CD4-positive, alpha-beta T cell treated with Interferon alpha-2 for 1 hour (primary cell): ENCODE measurements at regions not wholly inside any gene's neighbourhood (a gene's known extent, or its start where the extent isn't known, plus 50 kb on each side); places are given as distances from the start of the nearest gene placed in this dataset.

Source experiments
- DNase-seq, 2 donors: peaks; one replicate each; pipeline ENCODE4 v3.0.0-alpha.2; 2020 to 2022

DNA sequence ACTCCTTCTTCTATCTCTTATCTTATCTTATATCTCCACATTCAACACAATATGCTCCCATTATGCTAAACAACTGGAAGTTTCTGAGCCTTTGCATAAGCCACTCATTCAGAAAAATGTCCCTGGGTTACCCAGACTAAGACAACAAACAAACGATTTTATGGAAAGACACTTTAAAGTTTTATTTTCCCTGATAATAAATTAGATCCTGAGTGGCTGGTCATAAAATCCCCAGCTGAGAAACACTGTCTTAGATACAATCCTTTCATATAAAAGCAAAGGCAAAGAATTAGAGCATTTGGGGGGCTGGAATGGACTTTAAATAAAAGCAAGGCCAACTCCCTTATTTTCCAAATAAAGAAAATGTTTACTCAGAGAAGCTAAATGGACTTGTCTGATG lies 322.3 kb downstream of the GBE1 start:
- no peak for DNase-seq

DNA sequence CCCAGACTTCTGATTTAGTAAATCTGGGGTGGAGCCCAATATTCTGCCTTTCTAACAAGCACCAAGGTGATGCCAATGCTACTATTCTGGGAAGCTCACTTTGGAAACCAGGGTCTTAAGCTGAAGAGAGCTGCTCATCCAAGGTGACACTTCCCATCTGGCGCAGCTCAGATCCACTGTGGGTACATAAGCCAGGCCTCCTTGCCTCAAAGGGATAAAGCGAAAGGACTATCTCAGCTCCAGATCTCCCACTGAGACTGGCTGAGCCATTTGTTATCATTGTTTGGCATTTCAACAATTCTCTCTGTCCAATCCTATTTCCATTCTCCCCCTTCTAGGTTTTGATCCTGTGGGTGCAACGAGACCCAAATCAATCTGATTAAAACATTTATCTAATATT lies 323.8 kb downstream of the GBE1 start:
- DNase-seq, result no peak

DNA sequence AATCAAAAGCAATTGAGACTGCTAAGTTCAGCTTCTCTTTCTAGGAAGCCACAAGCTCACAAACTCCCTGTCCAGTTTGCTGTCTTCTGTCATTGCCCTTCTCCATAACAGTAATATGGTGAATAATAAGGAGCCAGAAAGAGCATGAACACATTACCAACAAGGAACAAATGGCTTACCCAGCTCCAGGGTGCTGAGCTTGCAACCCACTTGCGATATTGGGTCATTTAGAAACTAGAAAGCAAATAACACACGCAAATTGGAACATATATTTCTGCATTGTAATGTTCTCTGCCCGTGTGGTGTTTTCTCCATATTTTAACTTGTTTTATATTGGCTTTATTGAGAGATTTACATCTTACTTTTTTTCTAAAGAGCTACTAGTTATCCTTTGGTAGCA lies 325.3 kb downstream of the GBE1 start:
- no peak for DNase-seq

DNA sequence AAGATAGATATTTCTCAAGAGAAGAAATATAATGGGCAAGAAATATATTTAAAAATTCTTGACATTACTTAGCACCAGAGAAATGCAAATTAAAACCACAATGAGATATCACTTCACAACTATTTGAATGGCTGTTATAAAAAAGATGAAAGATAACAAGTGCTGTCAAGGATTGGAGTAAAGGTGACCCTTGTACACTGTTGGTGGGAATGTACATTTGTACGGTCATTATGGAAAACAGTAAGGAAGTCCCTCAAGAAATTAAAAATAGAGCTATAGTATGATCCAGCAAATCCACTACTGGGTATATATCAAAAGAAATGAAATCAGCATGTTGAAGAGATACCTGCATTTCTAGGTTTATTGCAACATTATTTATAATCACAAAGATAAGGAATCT lies 326.4 kb downstream of the GBE1 start:
- no peak for DNase-seq

DNA sequence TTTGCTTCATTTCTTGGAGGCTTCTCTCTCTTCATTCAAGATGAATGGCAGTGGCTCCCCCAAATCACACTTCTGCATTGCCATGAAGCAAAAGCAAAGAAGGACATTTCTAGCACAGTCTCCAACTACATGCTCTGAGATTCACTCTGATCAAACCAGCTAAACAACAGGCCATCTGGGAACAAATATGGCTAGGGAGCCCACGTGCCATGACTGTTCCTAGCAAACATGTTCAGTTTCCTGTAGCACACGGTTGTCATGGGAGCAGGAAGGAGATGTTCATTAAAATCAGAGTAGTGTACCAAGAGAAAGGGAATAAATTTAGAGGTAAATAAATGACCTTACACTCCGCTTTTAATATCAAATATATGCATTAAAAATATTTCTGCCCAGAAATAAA lies 327.3 kb downstream of the GBE1 start:
- no peak for DNase-seq

DNA sequence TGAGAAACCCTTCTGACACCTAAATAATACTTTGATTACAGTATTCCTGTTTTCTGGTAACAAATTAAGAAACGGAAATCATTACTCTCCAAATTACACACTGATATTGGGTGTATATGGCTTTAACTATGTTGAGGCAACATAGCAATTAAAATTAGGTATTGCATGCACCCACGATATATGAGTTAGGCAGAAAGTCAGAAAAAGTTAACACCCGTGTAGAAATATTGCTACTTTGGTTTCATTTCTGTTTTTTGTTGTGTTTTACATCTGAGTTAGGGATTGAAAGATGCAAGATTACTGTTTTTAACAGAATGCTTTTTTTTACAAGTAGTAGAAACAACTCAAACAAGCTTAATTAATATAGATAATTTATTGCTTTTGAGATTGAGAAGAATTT lies 327.8 kb downstream of the GBE1 start:
- no peak for DNase-seq

DNA sequence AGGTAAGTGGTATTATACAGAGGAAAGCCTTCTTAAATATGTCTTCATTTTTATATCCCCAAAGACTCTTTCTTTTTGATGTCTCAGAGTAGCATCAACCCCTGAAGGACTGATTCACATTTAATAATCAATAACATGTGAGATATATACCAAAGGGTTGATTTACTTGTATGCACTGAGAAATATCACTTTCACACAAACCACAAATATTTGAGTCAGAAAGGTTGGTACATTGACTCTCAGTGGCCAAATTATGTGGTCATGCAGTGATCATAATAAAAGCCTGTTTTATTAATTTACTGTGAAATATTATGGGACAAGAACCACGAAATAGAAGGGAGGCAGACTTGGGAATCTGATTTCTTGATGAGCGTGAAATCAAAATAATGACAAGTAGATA lies 329.0 kb downstream of the GBE1 start:
- no peak for DNase-seq

DNA sequence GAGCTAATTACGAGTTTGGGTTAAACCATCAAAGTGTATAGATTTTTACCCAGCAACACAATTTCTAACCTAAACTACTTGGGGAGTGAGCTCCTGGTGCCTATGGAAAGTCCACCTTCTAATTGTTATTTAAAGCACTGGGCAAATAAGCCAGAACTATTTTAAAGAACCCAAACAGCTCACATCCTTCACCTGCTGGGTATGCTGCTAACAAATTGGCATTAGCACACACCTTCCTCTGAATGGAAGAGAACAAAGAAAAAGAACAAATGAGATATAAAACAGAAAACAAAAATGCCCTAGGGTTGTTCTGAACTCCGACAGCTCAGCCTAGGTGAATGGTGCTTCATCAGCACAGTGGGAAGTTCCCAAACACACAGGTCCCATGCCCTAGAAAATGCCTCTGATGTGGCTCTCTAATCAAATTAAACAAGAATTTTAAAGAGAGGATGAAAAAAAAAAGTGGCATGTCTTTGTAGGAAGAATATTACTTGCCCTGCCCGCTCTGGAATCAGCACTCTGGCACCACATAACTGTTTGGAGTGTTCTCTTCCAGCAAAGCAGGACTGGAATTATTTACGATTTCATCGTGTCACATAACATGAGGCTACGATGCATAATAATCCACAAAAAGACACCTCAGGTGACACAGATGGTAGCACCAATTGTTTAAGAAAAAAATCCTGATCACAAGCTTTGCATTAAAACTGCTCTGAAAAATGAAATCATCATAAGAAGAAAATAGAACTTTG lies 334.4 kb downstream of the GBE1 start:
- DNase-seq, result no peak

DNA sequence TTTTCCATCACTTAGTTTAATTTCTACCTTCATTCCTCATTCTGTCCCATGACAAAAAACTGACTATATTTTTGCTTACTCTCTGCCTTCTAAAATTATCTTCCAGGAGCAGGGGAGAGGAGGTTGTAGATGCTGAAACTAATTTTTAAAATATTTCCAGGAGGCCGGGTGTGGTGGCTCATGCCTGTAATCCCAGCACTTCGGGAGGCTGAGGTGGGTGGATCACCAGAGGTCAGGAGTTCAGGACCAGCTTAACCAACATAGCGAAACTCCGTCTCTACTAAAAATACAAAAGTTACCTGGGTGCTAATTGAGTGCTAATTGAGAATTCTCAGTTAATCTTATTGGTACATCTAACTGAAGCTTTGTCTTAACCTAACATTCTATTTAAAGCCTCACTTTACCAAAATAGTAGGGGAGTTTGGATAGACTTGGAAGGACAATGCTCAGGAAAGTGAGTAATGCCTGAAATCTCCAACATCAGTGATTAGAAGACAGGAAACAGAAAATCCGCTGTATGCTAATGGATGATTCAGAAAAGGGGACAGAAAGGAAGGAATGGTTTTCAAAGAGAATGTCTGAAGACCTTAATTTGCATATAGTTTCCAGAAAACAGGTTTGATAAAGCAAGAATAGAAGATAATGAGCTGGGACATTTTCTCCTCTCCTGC lies 336.1 kb downstream of the GBE1 start:
- DNase-seq, result no peak

DNA sequence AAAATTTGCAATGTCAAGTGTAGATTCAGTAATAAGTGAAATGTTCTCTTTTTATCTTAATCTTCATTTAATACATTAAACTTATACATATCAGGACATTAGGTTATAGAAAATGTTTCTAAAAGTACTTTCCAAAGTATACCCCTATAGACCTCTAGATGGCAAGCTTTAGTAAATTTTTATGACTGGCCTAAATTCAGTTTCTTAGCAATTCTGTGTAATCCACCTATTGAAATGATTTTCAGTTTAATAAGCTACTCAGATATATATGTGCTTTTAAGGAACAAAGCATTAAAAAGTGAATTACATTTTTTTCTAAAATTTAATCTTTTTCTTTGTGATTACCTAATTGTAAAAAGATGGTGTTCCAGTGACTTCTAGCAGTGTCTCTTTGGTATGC lies 342.2 kb downstream of the GBE1 start:
- no peak for DNase-seq

DNA sequence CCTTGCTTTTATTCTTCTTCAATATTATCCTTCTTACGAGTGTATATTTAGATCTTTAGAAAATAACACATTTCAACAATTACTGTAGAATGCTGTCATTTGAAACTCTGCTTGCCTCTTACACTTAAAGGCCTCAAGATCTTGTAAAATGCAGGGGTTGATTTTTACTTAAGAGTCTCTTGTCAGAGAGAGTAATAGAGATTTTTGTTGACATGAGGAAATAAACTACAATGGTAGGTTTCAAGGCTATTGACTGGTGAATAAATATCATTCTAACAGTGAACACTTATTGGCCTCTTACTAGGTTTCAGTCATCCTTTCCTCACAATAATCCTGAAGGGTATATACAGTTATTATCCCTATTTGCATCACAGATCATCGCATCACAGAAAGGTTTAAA lies 344.6 kb downstream of the GBE1 start:
- no peak for DNase-seq

DNA sequence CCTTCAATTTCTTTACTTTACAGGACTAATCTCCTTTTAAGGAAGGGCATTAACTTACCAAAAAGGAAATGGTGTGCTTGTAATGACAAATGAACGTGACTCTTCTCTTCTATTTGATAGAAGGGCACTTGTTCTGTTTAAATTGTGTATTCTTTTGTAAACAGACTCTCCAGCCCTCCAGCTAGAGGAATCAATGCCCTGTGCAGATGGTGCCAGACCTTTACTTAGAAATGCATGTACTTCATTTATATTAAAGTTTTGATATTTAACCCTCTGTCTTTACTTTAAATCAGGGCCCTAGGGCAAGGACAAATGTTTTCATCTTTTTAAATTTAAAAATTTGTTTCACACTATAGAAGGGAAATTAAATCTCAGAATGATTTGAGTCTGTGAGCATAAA lies 355.1 kb downstream of the GBE1 start:
- DNase-seq, result no peak

DNA sequence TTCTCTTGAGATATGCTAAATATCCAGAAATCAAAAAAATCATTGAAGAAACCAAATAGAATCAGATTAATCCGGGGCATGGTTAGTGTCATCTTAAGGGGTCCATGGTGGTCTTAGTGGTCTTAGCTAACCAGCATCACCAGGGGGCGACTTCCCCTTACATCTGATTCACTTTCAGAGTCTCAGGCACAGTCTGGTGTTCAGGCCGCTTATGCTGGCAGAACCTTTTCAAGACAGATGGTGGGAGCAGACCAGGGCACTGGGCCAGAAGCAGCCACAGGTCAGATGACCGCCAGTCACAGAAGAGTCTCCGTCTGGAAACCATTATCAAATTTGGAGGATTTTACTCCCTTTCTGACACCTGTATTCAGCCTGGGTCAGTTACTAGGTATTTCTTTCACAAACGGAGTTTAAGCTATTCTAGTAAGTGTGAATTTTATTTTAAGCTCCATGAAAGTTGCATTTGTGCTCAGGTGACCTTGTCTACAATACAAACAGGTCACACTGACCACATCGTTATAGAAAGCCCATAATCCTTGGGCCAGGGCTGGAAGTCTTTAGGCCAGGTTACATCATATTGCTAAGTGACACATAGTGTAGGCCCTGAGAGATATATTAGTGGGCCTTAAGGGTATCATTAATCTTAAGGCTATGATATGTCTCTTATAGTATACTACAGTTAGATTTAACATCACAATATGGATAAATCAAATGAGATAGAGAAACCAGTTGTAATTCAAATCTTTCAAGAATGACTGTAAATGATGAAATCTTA lies 365.5 kb downstream of the GBE1 start:
- DNase-seq, result no peak

DNA sequence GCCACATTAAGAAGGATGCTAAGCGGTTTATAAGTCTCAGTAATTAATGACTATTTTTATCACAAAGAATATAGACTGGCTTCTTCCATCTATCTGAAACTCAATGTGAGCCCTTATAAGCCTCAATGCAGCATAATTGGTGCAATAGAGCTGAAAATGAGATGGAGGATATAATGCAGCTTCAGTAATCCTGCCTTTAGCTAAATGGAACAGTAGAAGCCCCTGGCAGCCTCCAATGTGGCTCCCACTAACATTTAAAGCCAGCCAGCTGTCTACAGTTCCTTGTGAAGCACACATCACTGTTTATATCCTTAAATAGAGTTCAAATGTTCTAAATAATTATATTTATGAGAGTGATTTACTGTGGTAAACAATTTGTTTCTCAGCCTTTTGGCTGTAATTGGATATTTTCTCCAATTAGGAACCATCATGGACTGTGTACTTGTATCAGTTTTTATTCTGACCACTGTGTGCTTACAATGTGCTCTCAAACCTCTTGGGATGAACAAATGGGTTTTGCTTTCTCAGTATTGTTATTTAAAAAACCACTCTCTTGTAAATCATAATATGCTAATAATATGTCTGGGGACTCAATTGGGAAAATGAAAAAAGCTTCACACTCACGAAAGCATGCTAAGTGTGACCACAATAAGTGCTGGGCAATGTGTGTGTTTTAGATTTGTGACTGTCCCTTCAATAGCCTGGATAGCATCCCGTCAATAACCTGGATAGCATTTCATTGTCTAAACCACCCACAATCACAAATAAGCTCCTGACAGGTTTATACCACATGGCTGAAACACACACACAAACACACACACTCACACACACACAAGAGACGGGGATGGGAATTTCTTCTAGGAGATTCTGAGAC lies 366.6 kb downstream of the GBE1 start:
- no peak for DNase-seq

DNA sequence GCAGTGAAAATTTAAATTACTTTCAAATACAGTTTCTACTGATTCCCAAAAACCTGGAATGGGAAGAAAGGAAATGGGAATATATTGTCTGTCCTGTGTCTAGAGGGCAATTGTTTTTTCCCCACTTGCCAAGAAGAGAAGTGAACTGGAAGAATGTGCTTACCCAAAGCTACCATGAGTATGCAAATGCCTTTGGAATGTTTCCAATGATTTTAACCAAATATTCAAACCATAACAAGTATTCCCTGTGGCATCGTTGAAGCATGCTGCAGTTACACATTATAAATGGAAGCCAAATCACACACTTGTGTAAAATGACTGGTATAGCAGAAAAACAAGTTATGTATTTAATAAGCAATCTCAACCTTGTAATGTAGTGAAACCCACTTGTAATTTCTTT lies 368.2 kb downstream of the GBE1 start:
- no peak for DNase-seq

DNA sequence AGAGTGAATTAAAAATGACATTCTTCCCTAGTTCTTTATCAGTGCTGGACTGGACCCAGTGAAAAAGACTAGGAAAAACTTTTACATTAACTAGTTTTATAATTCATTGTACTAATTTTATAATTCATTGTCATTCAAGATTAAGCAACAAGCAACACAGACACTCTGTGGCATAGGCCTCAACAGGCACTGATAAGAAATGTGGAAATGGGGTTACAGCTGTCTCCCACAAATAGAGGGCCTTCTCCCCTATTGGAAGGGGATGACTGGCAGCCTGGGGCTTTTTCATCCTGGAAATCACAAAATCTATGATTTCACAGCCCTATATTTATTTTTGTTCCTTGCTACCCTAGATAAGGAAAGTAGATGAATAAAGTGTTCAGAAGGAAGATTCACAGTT lies 370.6 kb downstream of the GBE1 start:
- no peak for DNase-seq

DNA sequence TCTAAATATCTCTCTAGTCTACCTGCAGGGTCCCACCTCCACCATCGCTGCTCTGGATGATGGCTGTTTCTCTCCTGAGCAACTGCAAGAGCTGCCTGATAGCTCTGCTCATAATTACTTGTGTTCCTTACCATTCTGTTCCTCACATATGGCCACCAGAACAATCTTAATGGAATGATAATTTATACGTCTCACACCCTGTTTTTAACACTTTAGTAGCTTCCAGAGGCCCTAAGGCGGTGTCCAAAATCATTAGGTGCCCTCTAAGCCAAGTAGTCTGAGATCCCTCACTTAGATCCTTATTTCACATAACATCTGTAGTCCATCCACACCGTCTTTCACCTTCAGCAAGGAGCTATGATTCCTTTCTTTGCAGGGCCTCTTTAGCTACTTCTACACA lies 373.3 kb downstream of the GBE1 start:
- DNase-seq, result no peak

DNA sequence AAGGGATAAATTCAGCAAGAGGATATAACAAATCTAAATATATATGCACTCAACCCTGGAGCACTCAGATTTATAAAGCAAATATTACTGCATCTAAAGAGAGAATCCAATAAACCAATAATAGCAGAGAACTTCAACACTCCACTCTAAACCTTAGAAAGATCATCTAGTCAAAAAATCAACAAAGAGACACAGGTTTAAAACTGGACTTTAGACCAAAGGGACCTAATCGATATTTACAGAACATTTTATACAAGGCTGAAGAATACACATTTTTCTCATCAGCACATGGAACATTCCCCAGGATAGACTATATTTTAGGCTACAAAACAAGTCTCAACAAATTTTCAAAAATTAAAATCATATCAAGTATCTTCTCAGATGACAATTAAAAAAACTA lies 379.0 kb downstream of the GBE1 start:
- DNase-seq, result no peak

DNA sequence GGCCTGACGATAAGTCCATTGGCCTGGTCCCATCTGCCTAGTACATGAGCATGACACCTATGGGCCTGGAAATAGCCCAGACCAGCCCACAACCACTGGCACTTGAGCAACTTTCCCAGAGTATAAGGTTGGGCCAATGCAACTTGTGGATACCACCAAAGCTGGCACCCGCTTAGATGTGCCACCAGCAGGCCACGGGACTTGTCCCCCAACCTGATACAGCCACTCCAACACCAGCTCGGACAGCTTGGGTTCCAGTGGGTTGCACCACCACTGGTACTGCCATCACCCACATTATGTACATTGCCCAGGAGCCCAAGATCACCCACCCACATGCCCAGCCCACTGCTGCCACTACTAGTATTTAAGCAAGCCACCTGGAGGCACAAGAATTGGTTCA lies 381.2 kb downstream of the GBE1 start:
- no peak for DNase-seq

DNA sequence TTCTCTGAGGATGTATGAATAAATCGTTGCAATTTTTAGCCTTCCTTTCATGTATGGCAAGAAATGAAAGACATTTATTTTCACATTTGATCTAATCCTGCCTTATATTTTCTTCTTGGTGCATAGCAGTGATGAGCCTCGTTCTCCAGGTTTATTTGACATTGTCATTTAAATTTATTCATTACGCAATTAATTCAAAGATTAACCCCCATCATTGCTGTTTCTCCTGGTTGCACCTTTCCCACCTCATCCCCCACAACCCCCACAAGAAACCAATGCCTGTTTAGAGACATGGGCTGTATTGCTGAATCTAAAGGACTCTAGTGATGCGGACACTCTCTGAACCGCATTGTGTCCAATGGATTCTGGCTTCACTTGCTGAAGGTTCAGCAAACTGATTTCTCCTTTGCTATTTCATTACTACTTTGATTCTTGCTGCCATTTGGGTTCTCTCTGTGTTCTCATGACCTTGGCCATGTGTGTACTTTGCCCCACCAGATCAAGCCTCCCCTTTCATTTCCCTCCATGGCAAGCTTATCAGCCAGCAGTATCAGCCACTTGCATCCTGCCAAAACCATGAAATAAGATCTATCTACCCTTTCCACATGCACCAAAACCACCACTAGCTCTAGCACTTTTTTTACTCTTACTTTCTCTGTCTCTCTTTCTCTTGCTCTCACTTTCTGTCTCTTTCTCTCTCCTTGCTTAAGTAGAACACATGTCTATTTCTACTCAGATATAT lies 382.7 kb downstream of the GBE1 start:
- no peak for DNase-seq

DNA sequence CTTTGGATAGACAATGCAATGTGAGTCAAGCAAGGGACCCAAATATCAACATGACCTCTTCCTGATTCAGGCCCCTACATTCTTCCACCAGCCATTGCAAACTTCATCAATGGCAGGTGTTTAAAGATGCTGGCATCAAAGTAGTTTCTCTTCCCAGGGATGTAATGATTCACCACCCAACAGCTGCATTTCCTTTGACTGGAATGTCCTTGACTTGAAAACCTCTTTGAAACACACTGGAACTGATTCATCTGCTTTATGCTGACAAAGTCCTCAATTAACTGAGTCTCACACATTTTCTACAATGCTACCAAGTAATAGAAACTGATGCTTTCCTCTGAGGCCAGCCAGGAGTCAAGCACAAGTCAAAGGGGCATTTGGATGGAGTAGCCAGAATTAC lies 385.5 kb downstream of the GBE1 start:
- no peak for DNase-seq

DNA sequence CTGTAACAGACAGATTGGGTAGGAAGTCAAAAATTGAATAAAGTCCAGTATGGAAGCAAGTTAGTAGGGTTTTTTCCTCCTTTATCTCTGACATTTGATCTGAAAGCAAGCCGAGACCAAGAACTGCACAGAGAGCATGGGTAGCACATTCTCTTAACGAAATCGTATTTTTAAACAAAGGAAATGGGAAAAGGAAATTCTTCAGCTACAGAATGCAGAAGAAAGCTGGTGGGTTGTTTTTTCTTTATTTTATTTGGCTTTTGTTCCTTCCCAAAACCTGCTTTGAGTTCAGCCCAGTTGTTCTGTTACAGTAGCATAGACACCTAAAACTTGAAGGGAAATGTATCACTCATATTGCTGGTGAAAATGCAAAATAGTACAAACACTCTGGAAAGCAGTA lies 397.0 kb downstream of the GBE1 start:
- no peak for DNase-seq
